Epithelial cell of esophagus (primary cell): ENCODE measurements at regions not wholly inside any gene's neighbourhood (a gene's known extent, or its start where the extent isn't known, plus 50 kb on each side); places are given as distances from the start of the nearest gene placed in this dataset.
"Not testable (repeated sequence)": the region's sequence is repeated elsewhere in the genome, so short reads cannot be mapped to it uniquely, and the experiment has no call there.

Source experiments
- DNase-seq: peaks from one replicate; pipeline ENCODE4 v3.0.0; 2010; ENCODE audit warnings: low read depth
- H3K4me3 ChIP-seq: 2 replicates; pipeline ENCODE4 v1.5.1; 2011; ENCODE audit warnings: mild to moderate bottlenecking, low read length, control low read depth
- TF ChIP-seq, protein P1 (sequence below): IDR thresholded peaks from 2 replicates; pipeline ENCODE4 v1.5.1; 2011; ENCODE audit warnings: low read depth, mild to moderate bottlenecking, low read length, control low read depth, inconsistent platforms; ENCODE audit not compliant: insufficient read depth; ENCODE audit errors: missing control alignments

DNA sequence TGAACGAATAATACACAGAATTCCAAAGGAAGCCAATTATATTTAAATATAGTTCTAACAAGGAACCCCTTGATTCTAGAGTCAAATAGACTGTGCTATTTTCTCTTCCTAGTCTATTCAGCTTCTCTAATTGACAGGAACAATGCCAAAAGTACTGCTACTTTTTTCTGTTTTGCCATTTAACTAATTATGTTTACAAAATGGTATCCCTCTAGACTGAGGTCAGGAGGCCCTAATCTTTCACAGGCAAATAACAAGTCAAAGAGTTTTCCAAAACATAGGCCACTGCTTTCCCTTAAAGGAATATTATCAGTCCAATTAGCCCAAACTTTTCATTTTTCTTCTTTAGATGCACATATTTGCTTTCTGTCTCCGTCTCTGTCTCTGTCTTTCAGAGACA, 539.3 kb downstream of the RFPL4B start:
- DNase-seq, result no peak
- H3K4me3 ChIP-seq, result no peak overlapping the region
- TF ChIP-seq, protein P1, sequence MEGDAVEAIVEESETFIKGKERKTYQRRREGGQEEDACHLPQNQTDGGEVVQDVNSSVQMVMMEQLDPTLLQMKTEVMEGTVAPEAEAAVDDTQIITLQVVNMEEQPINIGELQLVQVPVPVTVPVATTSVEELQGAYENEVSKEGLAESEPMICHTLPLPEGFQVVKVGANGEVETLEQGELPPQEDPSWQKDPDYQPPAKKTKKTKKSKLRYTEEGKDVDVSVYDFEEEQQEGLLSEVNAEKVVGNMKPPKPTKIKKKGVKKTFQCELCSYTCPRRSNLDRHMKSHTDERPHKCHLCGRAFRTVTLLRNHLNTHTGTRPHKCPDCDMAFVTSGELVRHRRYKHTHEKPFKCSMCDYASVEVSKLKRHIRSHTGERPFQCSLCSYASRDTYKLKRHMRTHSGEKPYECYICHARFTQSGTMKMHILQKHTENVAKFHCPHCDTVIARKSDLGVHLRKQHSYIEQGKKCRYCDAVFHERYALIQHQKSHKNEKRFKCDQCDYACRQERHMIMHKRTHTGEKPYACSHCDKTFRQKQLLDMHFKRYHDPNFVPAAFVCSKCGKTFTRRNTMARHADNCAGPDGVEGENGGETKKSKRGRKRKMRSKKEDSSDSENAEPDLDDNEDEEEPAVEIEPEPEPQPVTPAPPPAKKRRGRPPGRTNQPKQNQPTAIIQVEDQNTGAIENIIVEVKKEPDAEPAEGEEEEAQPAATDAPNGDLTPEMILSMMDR, result no peak

DNA sequence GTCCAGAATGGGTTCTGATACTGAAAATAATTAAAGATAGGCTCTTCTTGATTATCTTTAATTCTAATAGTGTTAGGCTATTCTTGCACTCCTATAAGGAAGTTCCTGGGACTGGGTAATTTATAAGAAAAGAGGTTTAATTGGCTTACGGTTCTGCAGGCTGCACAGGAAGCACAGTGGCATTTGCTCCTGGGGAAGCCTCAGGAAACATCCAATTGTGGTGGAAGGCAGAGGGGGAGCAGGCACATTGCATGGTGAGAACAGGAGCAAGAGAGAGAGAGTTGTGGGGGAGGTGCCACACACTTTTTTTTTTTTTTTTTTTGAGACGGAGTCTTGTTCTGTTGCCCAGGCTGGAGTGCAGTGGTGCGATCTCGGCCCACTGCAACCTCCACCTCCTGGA, 540.3 kb downstream of the RFPL4B start:
- DNase-seq, result not testable (repeated sequence)

DNA sequence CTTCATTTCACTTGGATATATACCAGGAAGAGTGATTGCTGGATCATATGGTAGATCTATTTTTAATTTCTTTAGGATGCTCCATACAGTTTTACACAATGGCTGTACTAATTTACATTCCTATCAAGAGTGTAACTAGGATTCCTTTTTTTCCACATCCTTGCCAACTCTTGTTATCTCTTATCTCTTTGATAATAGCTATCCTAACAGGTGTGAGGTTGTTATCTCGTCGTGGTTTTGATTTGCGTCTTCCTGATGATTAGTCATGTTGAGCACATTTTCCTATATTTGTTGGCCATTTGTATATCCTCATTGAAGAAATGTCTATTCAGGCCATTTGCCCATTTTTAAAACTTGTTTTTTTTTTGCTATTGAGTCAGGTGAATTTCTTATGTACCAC, 552.4 kb downstream of the RFPL4B start:
- no peak overlapping the region for H3K4me3 ChIP-seq
- no peak for DNase-seq
- TF ChIP-seq, protein P1, result no peak

More for the DNA sequence above, 540.3 kb downstream of the RFPL4B start:
- H3K4me3 ChIP-seq, result not testable (repeated sequence)

DNA sequence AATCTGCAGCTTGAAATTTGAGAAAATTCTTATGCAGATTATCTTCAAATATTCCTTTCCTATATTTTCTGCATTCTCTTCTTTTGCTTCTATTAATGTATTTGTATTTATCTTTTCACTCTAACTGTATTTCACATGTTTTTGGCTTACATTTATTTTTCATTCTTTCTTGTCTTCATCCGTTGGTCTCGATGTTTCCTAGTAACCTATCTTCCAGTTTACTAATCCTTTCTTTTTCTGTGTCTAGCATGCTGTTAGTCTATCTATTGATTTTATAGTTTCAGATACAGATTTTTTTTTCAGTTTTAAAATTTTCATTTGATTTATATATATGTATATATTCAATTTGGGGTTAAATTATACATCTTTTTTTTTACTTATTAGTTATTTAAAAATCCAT, 556.2 kb downstream of the RFPL4B start:
- DNase-seq, result no peak
- H3K4me3 ChIP-seq, result no peak overlapping the region
- TF ChIP-seq, protein P1, result no peak

DNA sequence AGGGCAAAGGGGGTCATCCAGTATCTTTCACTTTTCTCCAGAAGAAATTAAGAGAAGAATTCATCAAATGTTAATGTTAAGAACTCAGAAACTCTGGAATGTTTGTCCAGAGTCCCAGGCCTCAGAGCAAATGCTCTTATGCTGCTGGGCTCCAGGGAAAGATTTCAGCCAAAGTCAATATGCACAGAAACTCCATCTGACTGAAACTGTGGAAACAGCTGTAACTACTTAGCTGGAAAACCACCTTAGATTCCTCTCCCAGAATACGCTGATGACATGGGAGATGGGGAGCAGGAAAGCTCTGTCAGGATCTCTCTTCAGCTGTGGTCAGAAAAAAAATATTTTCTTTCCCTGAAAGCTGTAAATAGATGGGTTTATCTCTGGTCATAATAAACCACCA, 559.6 kb downstream of the RFPL4B start:
- DNase-seq, result no peak

DNA sequence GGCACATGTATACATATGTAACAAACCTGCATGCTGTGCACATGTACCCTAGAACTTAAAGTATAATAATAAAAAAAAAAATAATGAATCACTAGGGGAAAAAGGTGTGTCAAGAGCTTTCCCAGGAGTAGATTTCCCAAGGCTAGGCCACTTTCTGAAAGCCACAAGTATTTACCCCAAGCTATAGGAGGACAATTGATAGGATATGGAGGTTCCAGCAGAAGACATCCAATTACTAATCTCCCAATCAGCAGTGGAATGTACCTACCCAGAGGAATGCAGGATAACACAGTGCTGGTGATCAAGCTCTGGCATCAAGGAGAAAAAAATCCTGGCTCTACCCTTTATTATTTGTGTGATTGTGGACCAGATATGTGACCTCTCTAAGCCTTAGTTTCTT, 562.7 kb downstream of the RFPL4B start:
- TF ChIP-seq, protein P1, result no peak
- peak; percentile 56 for DNase-seq
- H3K4me3 ChIP-seq, result no peak overlapping the region

More for the DNA sequence above, 559.6 kb downstream of the RFPL4B start:
- no peak overlapping the region for H3K4me3 ChIP-seq
- TF ChIP-seq, protein P1, result no peak

DNA sequence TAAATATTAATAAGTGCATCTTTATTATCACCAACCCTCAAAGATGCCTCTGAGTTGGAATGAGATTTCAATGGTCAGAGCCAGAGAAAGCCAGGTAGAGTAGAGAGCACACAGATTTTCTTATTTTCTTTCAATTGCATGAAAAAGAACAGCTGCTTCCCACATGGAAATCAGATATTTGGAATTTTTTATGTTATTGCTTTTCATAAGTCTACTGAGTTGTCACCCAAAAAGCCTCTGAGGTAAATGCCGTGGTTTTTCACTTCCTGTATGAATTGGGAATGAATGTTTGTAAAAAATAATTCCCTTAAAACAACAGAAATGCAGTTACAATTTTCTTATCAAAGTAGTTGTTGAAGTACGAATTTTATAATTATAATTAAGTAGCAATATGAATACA, 563.1 kb downstream of the RFPL4B start:
- H3K4me3 ChIP-seq, result no peak overlapping the region
- no peak for DNase-seq
- TF ChIP-seq, protein P1, result no peak

DNA sequence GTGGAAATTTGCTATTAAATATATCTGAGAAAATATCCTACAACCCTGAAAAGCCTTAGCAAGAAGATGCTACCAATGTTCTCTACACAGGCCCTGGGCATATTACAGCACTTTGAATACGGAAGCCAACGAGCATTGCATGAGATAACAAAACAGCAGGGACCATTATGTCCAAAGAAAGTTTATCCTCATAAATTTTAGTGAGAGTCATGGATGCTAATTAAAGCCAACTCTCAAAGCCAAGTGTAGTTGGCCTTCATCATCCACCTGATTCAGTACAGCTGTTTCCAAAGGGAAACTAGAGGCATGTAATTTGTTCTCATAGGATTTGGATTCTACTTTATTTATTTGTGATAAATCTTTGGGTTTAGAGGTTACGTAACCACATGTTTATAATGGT, 564.8 kb downstream of the RFPL4B start:
- TF ChIP-seq, protein P1, result no peak
- no peak for DNase-seq
- H3K4me3 ChIP-seq, result no peak overlapping the region
